CD14-positive monocyte (primary cell): ENCODE measurements at regions not wholly inside any gene's neighbourhood (a gene's known extent, or its start where the extent isn't known, plus 50 kb on each side); places are given as distances from the start of the nearest gene placed in this dataset.
"Not testable (repeated sequence)": the region's sequence is repeated elsewhere in the genome, so short reads cannot be mapped to it uniquely, and the experiment has no call there.

ENCODE experiments used
- DNase-seq, 3 donors: peaks; one replicate each; pipeline ENCODE4 v3.0.0-alpha.2; 2011 to 2022
- H2AFZ ChIP-seq: 2 replicates; pipeline ENCODE4 v1.6.0; 2012; ENCODE audit warnings: mild to moderate bottlenecking, low read depth, low read length, inconsistent platforms; ENCODE audit not compliant: insufficient read depth, poor library complexity, severe bottlenecking
- H3K27ac ChIP-seq, 2 donors: 1 replicate in 1 of 2; 2 replicates in 1 of 2; pipeline ENCODE4 v1.5.1; 2012 to 2013; ENCODE audit warnings: low read length in 2 of 2, control low read depth in 1 of 2, inconsistent platforms in 1 of 2, low read depth in 1 of 2, mild to moderate bottlenecking in 1 of 2
- H3K27me3 ChIP-seq, 2 donors: one replicate each; pipeline versions ENCODE4 v1.6.0 to v1.6.1; 2011 to 2013; ENCODE audit warnings: low read length in 2 of 2; ENCODE audit not compliant: control insufficient read depth in 2 of 2, insufficient read depth in 2 of 2
- H3K36me3 ChIP-seq, 2 donors: replicated peaks in 1 of 2; 1 replicate in 1 of 2; 2 replicates in 1 of 2; pipeline versions ENCODE4 v1.5.1 to v1.6.1; 2012 to 2013; ENCODE audit warnings: low read length in 2 of 2, control low read depth in 1 of 2, inconsistent platforms in 1 of 2, mild to moderate bottlenecking in 1 of 2; ENCODE audit not compliant: insufficient read depth in 2 of 2, control insufficient read depth in 1 of 2
- H3K4me1 ChIP-seq, 2 donors: 1 replicate in 1 of 2; 2 replicates in 1 of 2; pipeline versions ENCODE4 v1.5.1 to v1.6.1; 2012 to 2013; ENCODE audit warnings: low read length in 2 of 2, control low read depth in 1 of 2, inconsistent platforms in 1 of 2, mild to moderate bottlenecking in 1 of 2, moderate library complexity in 1 of 2; ENCODE audit not compliant: insufficient read depth in 2 of 2, control insufficient read depth in 1 of 2
- H3K4me2 ChIP-seq: replicated peaks from 2 replicates; pipeline ENCODE3; 2012; ENCODE audit warnings: low read length, moderate library complexity, mild to moderate bottlenecking; ENCODE audit not compliant: poor library complexity, severe bottlenecking; ENCODE audit errors: extremely low read depth
- H3K4me3 ChIP-seq, 3 experiments: fragments of 200-600 bp in 1 of 3; sonication (generic) in 1 of 3; replicated peaks in 1 of 3; 1 replicate in 2 of 3; 2 replicates in 1 of 3; pipeline ENCODE4 v1.5.1; 2011 to 2013; ENCODE audit warnings: low read length in 3 of 3, mild to moderate bottlenecking in 3 of 3, control low read depth in 2 of 3, low read depth in 2 of 3, inconsistent platforms in 1 of 3, moderate library complexity in 1 of 3
- H3K79me2 ChIP-seq: 2 replicates; pipeline ENCODE4 v1.6.0; 2012; ENCODE audit warnings: mild to moderate bottlenecking, control low read depth, inconsistent platforms, low read length, moderate library complexity; ENCODE audit not compliant: insufficient read depth
- H3K9ac ChIP-seq: 2 replicates; pipeline ENCODE4 v1.6.0; 2017; ENCODE audit warnings: low read length, mild to moderate bottlenecking; ENCODE audit not compliant: insufficient read depth, poor library complexity, severe bottlenecking
- H3K9me3 ChIP-seq, 2 donors: replicated peaks in 1 of 2; 1 replicate in 1 of 2; 2 replicates in 1 of 2; pipeline versions ENCODE4 v1.5.1 to v1.6.1; 2012 to 2013; ENCODE audit warnings: low read length in 2 of 2, control low read depth in 1 of 2; ENCODE audit not compliant: control insufficient read depth in 1 of 2, insufficient read depth in 1 of 2
- H4K20me1 ChIP-seq: 2 replicates; pipeline ENCODE4 v1.6.0; 2012; ENCODE audit warnings: mild to moderate bottlenecking, low read length, control low read depth, moderate library complexity; ENCODE audit not compliant: insufficient read depth
- H3K27ac Mint-ChIP-seq, 7 donors: one replicate each; pipeline ENCODE4 v1.8.0; 2020; ENCODE audit warnings: mild to moderate bottlenecking in 7 of 7, mixed read lengths in 7 of 7, moderate library complexity in 6 of 7, inconsistent platforms in 2 of 7
- H3K27me3 Mint-ChIP-seq, 3 donors: one replicate each; pipeline ENCODE4 v1.8.0; 2021 to 2022; ENCODE audit warnings: low read depth in 3 of 3, mild to moderate bottlenecking in 3 of 3, mixed read lengths in 3 of 3, moderate library complexity in 3 of 3, inconsistent platforms in 1 of 3
- H3K36me3 Mint-ChIP-seq, 2 donors: one replicate each; pipeline ENCODE4 v1.8.0; 2020; ENCODE audit warnings: mixed read lengths in 2 of 2, inconsistent platforms in 1 of 2, mild to moderate bottlenecking in 1 of 2
- H3K4me1 Mint-ChIP-seq: one replicate; pipeline ENCODE4 v1.8.0; 2020; ENCODE audit warnings: mild to moderate bottlenecking, mixed read lengths
- H3K4me3 Mint-ChIP-seq, 2 donors: one replicate each; pipeline ENCODE4 v1.8.0; 2020; ENCODE audit warnings: mild to moderate bottlenecking in 2 of 2, mixed read lengths in 2 of 2, moderate library complexity in 1 of 2
- H3K9me3 Mint-ChIP-seq, 7 donors: one replicate each; pipeline ENCODE4 v1.8.0; 2020 to 2022; ENCODE audit warnings: mixed read lengths in 7 of 7, mild to moderate bottlenecking in 6 of 7, moderate library complexity in 6 of 7, inconsistent platforms in 2 of 7
- CTCF ChIP-seq: fragments of 200-600 bp; IDR thresholded peaks from one replicate; pipeline ENCODE4 v1.8.0; 2022; ENCODE audit warnings: antibody characterized with exemption, mild to moderate bottlenecking
- WGBS: methylation state at CpG from one replicate; pipeline ENCODE4 v1.1.5; 2013; ENCODE audit warnings: missing lambda C conversion rate; ENCODE audit not compliant: insufficient coverage; 5-methylcytosine and 5-hydroxymethylcytosine counted together
- intact Hi-C, 2 donors: fragments of 100-400 bp; cut with micrococcal nuclease; formaldehyde crosslinking; loops; one replicate each; pipeline versions ENCODE4 v1.15.0 to v1.15.1; 2023

GRCh38 chr16:54734156-54734555, 196.5 kb upstream of the IRX5 start:
- Histone ChIP-seq H3K9me3 (no peaks in the 10 kb centered on the region), H3K4me2 (no peak overlapping the region), H3K4me3 (no peak overlapping the region), H3K4me1 (no peaks in the 10 kb centered on the region), H3K79me2 (no peaks in the 10 kb centered on the region), H2AFZ (no peak overlapping the region), H3K36me3 (no peaks in the 10 kb centered on the region), H3K27ac (no peak overlapping the region), H3K9ac (no peak overlapping the region), H4K20me1 (no peaks in the 10 kb centered on the region), H3K27me3 (no peaks in the 10 kb centered on the region)
- Mint-ChIP-seq H3K27ac (no peak overlapping the region), H3K4me1 (no peaks in the 10 kb centered on the region), H3K4me3 (no peak overlapping the region), H3K9me3 (peaks cover 0 to 2% (median 0%) of the 10 kb centered on the region in 7 donors), H3K27me3 (peaks cover 0 to 2% (median 0%) of the 10 kb centered on the region in 3 donors), H3K36me3 (no peaks in the 10 kb centered on the region)
- DNase-seq = no peak
- WGBS = no CpG with 5 or more reads among the region's 1 CpG
- intact Hi-C loops = no loop called here
- no peak for TF ChIP-seq CTCF

- 100% methylated on average over 1 of the region's 1 CpG for whole genome bisulfite sequencing
- H3K4me3 ChIP-seq, H3K4me2 ChIP-seq, intact Hi-C loops, H3K27me3 Mint-ChIP-seq, H3K27ac ChIP-seq, H2AFZ ChIP-seq, H3K4me3 Mint-ChIP-seq, H3K4me1 ChIP-seq, H3K79me2 ChIP-seq, H3K9me3 Mint-ChIP-seq, DNase-seq, H3K4me1 Mint-ChIP-seq, H3K27me3 ChIP-seq, H3K27ac Mint-ChIP-seq, H3K36me3 Mint-ChIP-seq, H3K9ac ChIP-seq, H3K36me3 ChIP-seq, H3K9me3 ChIP-seq, H4K20me1 ChIP-seq: not testable (repeated sequence)
Measured at GRCh38 chr16:54727696-54728095, 203.0 kb upstream of the IRX5 start.
